Mesenchymal stem cell (in vitro differentiated cells and primary cell): ENCODE measurements at regions not wholly inside any gene's neighbourhood (a gene's known extent, or its start where the extent isn't known, plus 50 kb on each side); places are given as distances from the start of the nearest gene placed in this dataset.

Source experiments
- DNase-seq: peaks from one replicate; pipeline ENCODE4 v3.0.0-alpha.2; 2013
- H2AFZ ChIP-seq: one replicate; pipeline ENCODE4 v1.6.1; 2013; ENCODE audit warnings: low read depth, mild to moderate bottlenecking, control low read depth, inconsistent platforms, low read length, moderate library complexity
- H2AK5ac ChIP-seq: 2 replicates; pipeline ENCODE4 v1.6.1; 2013; ENCODE audit warnings: low read length, moderate library complexity, mild to moderate bottlenecking, inconsistent platforms; ENCODE audit not compliant: severe bottlenecking
- H2BK120ac ChIP-seq: one replicate; pipeline ENCODE4 v1.6.1; 2013; ENCODE audit warnings: low read depth, mild to moderate bottlenecking, inconsistent platforms, low read length, moderate library complexity
- H2BK12ac ChIP-seq, 2 experiments: one replicate each; pipeline ENCODE4 v1.6.1; 2013; ENCODE audit warnings: inconsistent platforms in 2 of 2, low read length in 2 of 2, mild to moderate bottlenecking in 2 of 2, moderate library complexity in 2 of 2, control low read depth in 1 of 2
- H2BK15ac ChIP-seq: one replicate; pipeline ENCODE4 v1.6.1; 2013; ENCODE audit warnings: mild to moderate bottlenecking, low read depth, inconsistent platforms; ENCODE audit not compliant: poor library complexity, severe bottlenecking
- H2BK5ac ChIP-seq: 2 replicates; pipeline ENCODE4 v1.6.1; 2013; ENCODE audit warnings: low read depth, mild to moderate bottlenecking, low read length, control low read depth, inconsistent platforms; ENCODE audit not compliant: poor library complexity, severe bottlenecking
- H3K14ac ChIP-seq, 2 experiments: one replicate each; pipeline ENCODE4 v1.6.1; 2013; ENCODE audit warnings: inconsistent platforms in 2 of 2, low read length in 2 of 2, control low read depth in 1 of 2, mild to moderate bottlenecking in 1 of 2, moderate library complexity in 1 of 2
- H3K18ac ChIP-seq, 2 experiments: one replicate each; pipeline ENCODE4 v1.6.1; 2013; ENCODE audit warnings: inconsistent platforms in 2 of 2, low read length in 2 of 2, control low read depth in 1 of 2, low read depth in 1 of 2, mild to moderate bottlenecking in 1 of 2
- H3K23ac ChIP-seq, 2 experiments: one replicate each; pipeline ENCODE4 v1.6.1; 2013; ENCODE audit warnings: inconsistent platforms in 2 of 2, low read length in 2 of 2, mild to moderate bottlenecking in 2 of 2, moderate library complexity in 2 of 2, control low read depth in 1 of 2
- H3K27ac ChIP-seq: 2 replicates; pipeline ENCODE4 v1.5.1; 2013; ENCODE audit warnings: mild to moderate bottlenecking, moderate library complexity, low read length, control low read depth, inconsistent platforms; ENCODE audit not compliant: poor library complexity, severe bottlenecking
- H3K27me3 ChIP-seq, 2 experiments: 2 replicates each; pipeline versions ENCODE4 v1.6.1 to v1.7.0; 2013; ENCODE audit warnings: low read length in 2 of 2, mild to moderate bottlenecking in 2 of 2, moderate library complexity in 2 of 2, control low read depth in 1 of 2, inconsistent platforms in 1 of 2; ENCODE audit not compliant: control insufficient read depth in 1 of 2, insufficient read depth in 1 of 2
- H3K36me3 ChIP-seq, 2 experiments: 2 replicates each; pipeline versions ENCODE4 v1.6.1 to v1.7.0; 2013; ENCODE audit warnings: low read length in 2 of 2, control low read depth in 1 of 2, inconsistent platforms in 1 of 2, low read depth in 1 of 2, mild to moderate bottlenecking in 1 of 2; ENCODE audit not compliant: insufficient read depth in 2 of 2, control insufficient read depth in 1 of 2
- H3K4ac ChIP-seq, 2 experiments: one replicate each; pipeline ENCODE4 v1.6.1; 2013; ENCODE audit warnings: inconsistent platforms in 2 of 2, low read length in 2 of 2, mild to moderate bottlenecking in 2 of 2, moderate library complexity in 2 of 2, control low read depth in 1 of 2, low read depth in 1 of 2
- H3K4me1 ChIP-seq: 2 replicates; pipeline ENCODE4 v1.6.1; 2013; ENCODE audit warnings: low read depth, low read length, control low read depth; ENCODE audit not compliant: control insufficient read depth, insufficient read depth
- H3K4me2 ChIP-seq: 2 replicates; pipeline ENCODE4 v1.6.1; 2013; ENCODE audit warnings: low read length, mild to moderate bottlenecking, inconsistent platforms; ENCODE audit not compliant: poor library complexity, severe bottlenecking
- H3K4me3 ChIP-seq, 2 experiments: 2 replicates each; pipeline versions ENCODE4 v1.5.1 to v1.7.0; 2013; ENCODE audit warnings: low read length in 2 of 2, mild to moderate bottlenecking in 2 of 2, control low read depth in 1 of 2, low read depth in 1 of 2; ENCODE audit not compliant: insufficient read depth in 1 of 2
- H3K79me1 ChIP-seq: replicated peaks from 2 replicates; pipeline ENCODE4 v1.6.1; 2013; ENCODE audit warnings: mild to moderate bottlenecking, control low read depth, low read length, inconsistent platforms; ENCODE audit not compliant: poor library complexity, severe bottlenecking
- H3K9ac ChIP-seq: 2 replicates; pipeline ENCODE4 v1.7.0; 2013; ENCODE audit warnings: mild to moderate bottlenecking, low read length, moderate library complexity
- H3K9me3 ChIP-seq: 2 replicates; pipeline ENCODE4 v1.7.0; 2013; ENCODE audit warnings: mild to moderate bottlenecking, low read length; ENCODE audit not compliant: control insufficient read depth
- H4K8ac ChIP-seq: one replicate; pipeline ENCODE4 v1.6.1; 2013; ENCODE audit warnings: inconsistent platforms, mild to moderate bottlenecking, low read length, moderate library complexity
- H4K91ac ChIP-seq: one replicate; pipeline ENCODE4 v1.6.1; 2013; ENCODE audit warnings: mild to moderate bottlenecking, low read length, inconsistent platforms
- WGBS: methylation state at CpG from one replicate; pipeline ENCODE4 v1.1.7; 2013; ENCODE audit warnings: mixed read lengths; 5-methylcytosine and 5-hydroxymethylcytosine counted together

DNA sequence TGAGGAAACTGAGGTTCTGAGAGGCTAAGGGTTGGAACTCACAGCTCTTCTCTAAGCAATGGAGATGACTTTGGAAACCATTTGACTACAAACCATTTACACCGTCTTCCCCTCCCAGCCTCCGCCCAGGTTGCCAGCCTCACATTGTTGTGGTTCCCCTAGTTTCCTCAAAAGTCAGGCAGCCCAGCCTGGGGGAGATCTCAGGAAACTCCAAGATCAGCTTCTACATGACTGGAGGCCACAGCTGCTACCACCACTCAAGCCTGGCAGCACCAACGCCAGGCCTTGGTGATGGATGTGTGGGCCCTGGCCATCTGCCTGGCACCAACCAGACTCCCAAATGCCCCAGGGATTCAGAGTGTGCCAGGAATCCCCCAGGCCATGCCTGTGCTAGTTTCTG is 207.9 kb downstream of the TSHZ3 start:
- Histone ChIP-seq H4K91ac (no peak overlapping the region), H3K14ac (peak overlapping the region in 1 of 2 experiments; percentile 49), H3K27ac (peak overlapping the region; percentile 100), H3K27me3 (no peaks in the 10 kb centered on the region), H2AFZ (no peak overlapping the region), H3K4ac (peak overlapping the region in 1 of 2 experiments; percentile 32), H3K23ac (no peak overlapping the region), H2BK120ac (no peak overlapping the region), H3K79me1 (peaks cover 9% of the 10 kb centered on the region), H3K4me3 (no peak overlapping the region), H3K18ac (peak overlapping the region; percentile 63 to 82), H4K8ac (peak overlapping the region; percentile 16), H2BK12ac (peak overlapping the region; percentile 61 to 96), H3K9me3 (peaks cover 5% of the 10 kb centered on the region), H2AK5ac (peak overlapping the region; percentile 99), H3K9ac (no peak overlapping the region), H3K36me3 (no peaks in the 10 kb centered on the region), H2BK15ac (peak overlapping the region; percentile 84), H3K4me1 (peaks cover 36% of the 10 kb centered on the region), H2BK5ac (peak overlapping the region; percentile 99), H3K4me2 (no peak overlapping the region)
- DNase-seq, result no peak
- WGBS, result 96% methylated on average over 3 of the region's 3 CpGs

DNA sequence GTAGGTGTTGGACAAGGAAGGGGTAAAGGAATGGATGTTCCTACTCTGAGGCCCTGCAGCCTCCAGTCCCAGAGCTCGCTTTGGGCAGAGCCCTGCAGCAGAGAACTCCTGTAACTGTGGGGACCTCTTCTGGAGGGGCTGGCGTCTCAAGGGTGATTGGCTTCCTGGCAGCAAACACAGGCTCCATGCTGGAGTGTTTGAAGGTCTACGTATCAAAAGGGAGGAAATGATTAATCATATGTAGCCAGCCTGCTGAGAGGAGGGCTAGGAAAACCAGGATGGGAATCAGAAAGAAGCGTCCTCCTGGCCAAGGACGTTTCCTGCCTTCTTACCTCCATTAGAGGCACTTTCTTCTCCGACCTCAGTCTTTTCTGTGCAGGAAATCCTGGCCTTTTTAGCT is 208.5 kb downstream of the TSHZ3 start:
- peaks cover 5% of the 10 kb centered on the region for H3K9me3 ChIP-seq

DNA sequence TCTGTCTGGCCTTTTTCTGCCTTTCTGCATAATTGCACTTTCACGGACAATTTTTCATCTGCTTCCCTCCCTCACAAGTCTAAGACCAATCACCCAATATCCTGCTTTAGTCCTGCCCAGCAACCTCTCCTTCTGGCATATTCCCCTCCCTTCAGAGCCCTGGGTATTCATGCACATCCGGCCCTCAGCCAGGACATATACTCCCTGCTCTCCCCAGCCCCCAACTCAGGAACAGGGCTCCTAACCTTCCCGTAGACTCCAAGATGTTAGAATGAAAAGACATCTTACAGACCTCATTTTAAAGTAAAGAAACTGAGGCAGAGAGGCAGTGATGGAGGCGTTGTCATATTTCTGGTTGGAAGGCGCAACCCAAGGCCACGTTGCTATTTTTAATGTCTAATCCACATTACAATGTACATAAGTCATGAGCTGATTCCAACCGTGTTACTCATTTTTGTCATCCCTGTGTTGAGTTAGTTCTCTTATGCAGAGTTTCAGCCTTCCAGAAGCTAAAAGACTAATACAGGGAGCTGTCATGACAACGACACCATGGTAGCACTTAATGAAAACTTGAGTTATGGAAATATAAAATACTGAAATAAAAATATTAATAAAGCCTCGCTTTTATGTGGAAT is 209.2 kb downstream of the TSHZ3 start:
- Histone ChIP-seq H3K14ac (no peak overlapping the region), H3K4me3 (no peak overlapping the region), H2AK5ac (peak overlapping the region; percentile 1), H3K4me2 (peak overlapping the region; percentile 27), H2BK5ac (peak overlapping the region; percentile 97), H3K36me3 (no peaks in the 10 kb centered on the region), H3K9ac (peak overlapping the region; percentile 31), H3K9me3 (peaks cover 5% of the 10 kb centered on the region), H4K91ac (no peak overlapping the region), H2AFZ (no peak overlapping the region), H4K8ac (peak overlapping the region; percentile 69), H3K79me1 (peaks cover 9% of the 10 kb centered on the region), H3K18ac (peak overlapping the region; percentile 28 to 78), H2BK120ac (no peak overlapping the region), H2BK15ac (no peak overlapping the region), H3K4me1 (peaks cover 36% of the 10 kb centered on the region), H3K27ac (peak overlapping the region; percentile 100), H3K4ac (no peak overlapping the region), H2BK12ac (peak overlapping the region; percentile 15 to 28), H3K27me3 (no peaks in the 10 kb centered on the region), H3K23ac (no peak overlapping the region)
- 39% methylated on average over 5 of the region's 9 CpGs for WGBS
- DNase-seq, result peak; percentile 70

More for the DNA sequence above, 208.5 kb downstream of the TSHZ3 start:
- H2BK5ac ChIP-seq, result peak overlapping the region; percentile 99
- H3K4me2 ChIP-seq, result peak overlapping the region; percentile 7
- H4K91ac ChIP-seq, result peak overlapping the region; percentile 74
- H3K4me1 ChIP-seq, result peaks cover 36% of the 10 kb centered on the region
- peak overlapping the region; percentile 99 for H2AK5ac ChIP-seq
- DNase-seq, result peak; percentile 45
- H3K36me3 ChIP-seq, result no peaks in the 10 kb centered on the region
- H3K4ac ChIP-seq, result peak overlapping the region; percentile 52 to 65
- peak overlapping the region; percentile 90 to 96 for H2BK12ac ChIP-seq
- peaks cover 9% of the 10 kb centered on the region for H3K79me1 ChIP-seq
- H3K4me3 ChIP-seq, result no peak overlapping the region
- peak overlapping the region; percentile 100 for H3K27ac ChIP-seq
- H2AFZ ChIP-seq, result peak overlapping the region; percentile 78
- peak overlapping the region; percentile 79 to 83 for H3K18ac ChIP-seq
- H3K9ac ChIP-seq, result no peak overlapping the region
- peak overlapping the region; percentile 54 for H2BK15ac ChIP-seq
- no peaks in the 10 kb centered on the region for H3K27me3 ChIP-seq
- H3K14ac ChIP-seq, result peak overlapping the region in 1 of 2 experiments; percentile 20
- H4K8ac ChIP-seq, result peak overlapping the region; percentile 52
- WGBS, result 21% methylated on average over 6 of the region's 6 CpGs
- H2BK120ac ChIP-seq, result no peak overlapping the region
- H3K23ac ChIP-seq, result no peak overlapping the region

DNA sequence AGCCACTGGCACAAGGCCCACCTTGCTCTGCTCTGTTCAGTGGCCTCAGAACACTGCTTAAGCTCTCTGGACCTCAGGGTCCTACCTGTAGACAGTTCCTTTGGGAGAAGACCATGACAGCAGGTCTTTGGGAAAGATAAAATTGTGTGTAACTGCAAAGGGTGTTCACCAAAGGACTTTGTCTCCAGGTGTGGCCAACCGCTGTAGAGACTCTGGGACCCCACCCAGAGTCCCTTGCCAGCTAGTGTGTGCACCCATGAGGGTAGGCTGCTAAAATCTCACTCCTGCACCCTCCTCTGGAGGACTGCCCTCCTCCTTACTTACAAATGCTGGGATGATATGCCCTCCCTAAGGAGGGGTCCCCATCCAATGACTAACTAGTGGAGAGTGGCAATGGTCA is 211.2 kb downstream of the TSHZ3 start:
- Histone ChIP-seq H2BK120ac (no peak overlapping the region), H3K18ac (no peak overlapping the region), H3K27ac (no peak overlapping the region), H3K79me1 (peaks cover 11% of the 10 kb centered on the region), H4K91ac (no peak overlapping the region), H3K4me1 (peaks cover 26% of the 10 kb centered on the region), H2BK15ac (no peak overlapping the region), H3K9ac (no peak overlapping the region), H2AFZ (no peak overlapping the region), H3K14ac (no peak overlapping the region), H3K36me3 (no peaks in the 10 kb centered on the region), H4K8ac (no peak overlapping the region), H3K4ac (peak overlapping the region in 1 of 2 experiments; percentile 13), H3K4me2 (no peak overlapping the region), H2BK12ac (peak overlapping the region; percentile 44 to 78), H2BK5ac (no peak overlapping the region), H3K27me3 (no peaks in the 10 kb centered on the region), H3K23ac (no peak overlapping the region), H3K4me3 (no peak overlapping the region), H3K9me3 (peaks cover 5% of the 10 kb centered on the region), H2AK5ac (peak overlapping the region; percentile 92)
- WGBS, result 100% methylated on average over 1 of the region's 1 CpG
- DNase-seq, result no peak
